Neural cell (in vitro differentiated cells): ENCODE measurements at regions not wholly inside any gene's neighbourhood (a gene's known extent, or its start where the extent isn't known, plus 50 kb on each side); places are given as distances from the start of the nearest gene placed in this dataset.

Experiments
- EZH2 ChIP-seq: fragments of 200-600, 300-800 bp; shearing (Covaris generic), sonication (generic); IDR thresholded peaks from 2 replicates; pipeline ENCODE4 v1.6.1; 2014; ENCODE audit warnings: antibody characterized with exemption, low read length, borderline replicate concordance, mild to moderate bottlenecking; ENCODE audit not compliant: insufficient read depth, poor library complexity, severe bottlenecking
- MXI1 ChIP-seq: fragments of 450-650 bp; conservative IDR thresholded peaks from 2 replicates; pipeline ENCODE4 v1.6.1; 2014; ENCODE audit warnings: antibody characterized with exemption, mild to moderate bottlenecking; ENCODE audit not compliant: poor library complexity, severe bottlenecking
- POLR2AphosphoS5 ChIP-seq: IDR thresholded peaks from 2 replicates; pipeline ENCODE4 v1.6.1; 2012
- RAD21 ChIP-seq: fragments of 450-650 bp; conservative IDR thresholded peaks from 2 replicates; pipeline ENCODE4 v1.6.1; 2014; ENCODE audit warnings: antibody characterized with exemption, mild to moderate bottlenecking, moderate library complexity
- SMC3 ChIP-seq: fragments of 450-650 bp; conservative IDR thresholded peaks from 2 replicates; pipeline ENCODE4 v1.6.1; 2014; ENCODE audit warnings: antibody characterized with exemption, mild to moderate bottlenecking, moderate library complexity; ENCODE audit not compliant: poor library complexity
- TAF1 ChIP-seq: IDR thresholded peaks from 2 replicates; pipeline ENCODE4 v1.6.1; 2012; ENCODE audit warnings: low read depth
- TF ChIP-seq, protein P1 (sequence below): fragments of 450-650 bp; IDR thresholded peaks from 2 replicates; pipeline ENCODE4 v1.5.1; 2014; ENCODE audit warnings: antibody characterized with exemption, mild to moderate bottlenecking, moderate library complexity; ENCODE audit not compliant: poor library complexity, severe bottlenecking
- TF ChIP-seq, protein P2 (sequence below): IDR thresholded peaks from 2 replicates; pipeline ENCODE4 v1.6.1; 2012; ENCODE audit warnings: borderline replicate concordance

DNA sequence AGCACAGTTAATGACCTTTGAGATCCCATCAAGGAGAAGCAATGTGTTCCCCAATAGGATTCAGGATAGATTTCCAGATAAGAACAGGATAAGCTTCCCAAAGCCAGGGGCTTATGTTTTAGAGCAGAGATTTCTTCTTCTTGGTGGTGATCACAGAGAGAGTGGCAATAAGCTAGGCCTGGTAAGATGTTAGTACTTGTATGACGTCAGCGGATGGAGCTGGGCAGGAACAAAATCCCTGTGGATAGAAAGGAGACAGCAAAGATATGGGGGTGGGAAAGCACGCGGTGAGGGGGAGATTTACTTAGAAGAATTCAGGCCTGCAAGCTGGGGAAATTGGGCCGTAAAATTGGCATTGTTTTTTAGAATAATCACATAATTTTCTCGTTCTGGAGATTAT lies 323.0 kb downstream of the MTX2 start:
- TF ChIP-seq, protein P1, sequence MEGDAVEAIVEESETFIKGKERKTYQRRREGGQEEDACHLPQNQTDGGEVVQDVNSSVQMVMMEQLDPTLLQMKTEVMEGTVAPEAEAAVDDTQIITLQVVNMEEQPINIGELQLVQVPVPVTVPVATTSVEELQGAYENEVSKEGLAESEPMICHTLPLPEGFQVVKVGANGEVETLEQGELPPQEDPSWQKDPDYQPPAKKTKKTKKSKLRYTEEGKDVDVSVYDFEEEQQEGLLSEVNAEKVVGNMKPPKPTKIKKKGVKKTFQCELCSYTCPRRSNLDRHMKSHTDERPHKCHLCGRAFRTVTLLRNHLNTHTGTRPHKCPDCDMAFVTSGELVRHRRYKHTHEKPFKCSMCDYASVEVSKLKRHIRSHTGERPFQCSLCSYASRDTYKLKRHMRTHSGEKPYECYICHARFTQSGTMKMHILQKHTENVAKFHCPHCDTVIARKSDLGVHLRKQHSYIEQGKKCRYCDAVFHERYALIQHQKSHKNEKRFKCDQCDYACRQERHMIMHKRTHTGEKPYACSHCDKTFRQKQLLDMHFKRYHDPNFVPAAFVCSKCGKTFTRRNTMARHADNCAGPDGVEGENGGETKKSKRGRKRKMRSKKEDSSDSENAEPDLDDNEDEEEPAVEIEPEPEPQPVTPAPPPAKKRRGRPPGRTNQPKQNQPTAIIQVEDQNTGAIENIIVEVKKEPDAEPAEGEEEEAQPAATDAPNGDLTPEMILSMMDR = no peak
- TF ChIP-seq SMC3 (no peak), POLR2AphosphoS5 (no peak), MXI1 (no peak), EZH2 (no peak), RAD21 (no peak), TAF1 (no peak)
- TF ChIP-seq, protein P2, sequence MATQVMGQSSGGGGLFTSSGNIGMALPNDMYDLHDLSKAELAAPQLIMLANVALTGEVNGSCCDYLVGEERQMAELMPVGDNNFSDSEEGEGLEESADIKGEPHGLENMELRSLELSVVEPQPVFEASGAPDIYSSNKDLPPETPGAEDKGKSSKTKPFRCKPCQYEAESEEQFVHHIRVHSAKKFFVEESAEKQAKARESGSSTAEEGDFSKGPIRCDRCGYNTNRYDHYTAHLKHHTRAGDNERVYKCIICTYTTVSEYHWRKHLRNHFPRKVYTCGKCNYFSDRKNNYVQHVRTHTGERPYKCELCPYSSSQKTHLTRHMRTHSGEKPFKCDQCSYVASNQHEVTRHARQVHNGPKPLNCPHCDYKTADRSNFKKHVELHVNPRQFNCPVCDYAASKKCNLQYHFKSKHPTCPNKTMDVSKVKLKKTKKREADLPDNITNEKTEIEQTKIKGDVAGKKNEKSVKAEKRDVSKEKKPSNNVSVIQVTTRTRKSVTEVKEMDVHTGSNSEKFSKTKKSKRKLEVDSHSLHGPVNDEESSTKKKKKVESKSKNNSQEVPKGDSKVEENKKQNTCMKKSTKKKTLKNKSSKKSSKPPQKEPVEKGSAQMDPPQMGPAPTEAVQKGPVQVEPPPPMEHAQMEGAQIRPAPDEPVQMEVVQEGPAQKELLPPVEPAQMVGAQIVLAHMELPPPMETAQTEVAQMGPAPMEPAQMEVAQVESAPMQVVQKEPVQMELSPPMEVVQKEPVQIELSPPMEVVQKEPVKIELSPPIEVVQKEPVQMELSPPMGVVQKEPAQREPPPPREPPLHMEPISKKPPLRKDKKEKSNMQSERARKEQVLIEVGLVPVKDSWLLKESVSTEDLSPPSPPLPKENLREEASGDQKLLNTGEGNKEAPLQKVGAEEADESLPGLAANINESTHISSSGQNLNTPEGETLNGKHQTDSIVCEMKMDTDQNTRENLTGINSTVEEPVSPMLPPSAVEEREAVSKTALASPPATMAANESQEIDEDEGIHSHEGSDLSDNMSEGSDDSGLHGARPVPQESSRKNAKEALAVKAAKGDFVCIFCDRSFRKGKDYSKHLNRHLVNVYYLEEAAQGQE = no peak
